ENCODE measurements at regions not wholly inside any gene's neighbourhood (a gene's known extent, or its start where the extent isn't known, plus 50 kb on each side); places are given as distances from the start of the nearest gene placed in this dataset.
"Not testable (repeated sequence)": the region's sequence is repeated elsewhere in the genome, so short reads cannot be mapped to it uniquely, and the experiment has no call there.

GRCh38 chr3:187888701-187889100, 143.4 kb upstream of the BCL6 start:
- Histone ChIP-seq H3K9me3 (no peaks in the 10 kb centered on the region), H3K27ac (no peak overlapping the region), H3K4me1 (peaks cover 0 to 14% of the 10 kb centered on the region in 2 donors), H3K36me3 (no peaks in the 10 kb centered on the region), H3K27me3 (no peaks in the 10 kb centered on the region), H3K4me3 (no peak overlapping the region)
- intact Hi-C loops (cut with DNase I) = no loop called here
- no peak for TF ChIP-seq CTCF (IDR thresholded peaks at IDR 0.05)
- ATAC-seq = no peak
- DNase-seq = no peak

- ATAC-seq (no peak), DNase-seq (no peak)
- Histone ChIP-seq H3K9me3 (no peaks in the 10 kb centered on the region), H3K4me1 (peaks cover 0 to 14% of the 10 kb centered on the region in 2 donors), H3K27me3 (no peaks in the 10 kb centered on the region), H3K36me3 (no peaks in the 10 kb centered on the region), H3K4me3 (no peak overlapping the region), H3K27ac (no peak overlapping the region)
- TF ChIP-seq CTCF (IDR thresholded peaks at IDR 0.05) = no peak
- intact Hi-C loops (cut with DNase I) = no loop called here
Measured at GRCh38 chr3:187889106-187889505, 143.8 kb upstream of the BCL6 start.

- intact Hi-C loops (cut with DNase I) = no loop called here
- no peak overlapping the region for H3K4me3 ChIP-seq
- H3K36me3 ChIP-seq = no peaks in the 10 kb centered on the region
- peak overlapping the region in 1 of 2 donors; percentile 45 for H3K27ac ChIP-seq
- DNase-seq = no peak
- TF ChIP-seq CTCF (IDR thresholded peaks at IDR 0.05) = no peak
- ATAC-seq = peak; percentile 44
- no peaks in the 10 kb centered on the region for H3K9me3 ChIP-seq
- no peaks in the 10 kb centered on the region for H3K27me3 ChIP-seq
- H3K4me1 ChIP-seq = peaks cover 0 to 14% of the 10 kb centered on the region in 2 donors
Measured at GRCh38 chr3:187889601-187890404, 144.5 kb upstream of the BCL6 start.

GRCh38 chr3:187890405-187890752, 145.1 kb upstream of the BCL6 start:
- H3K4me3 ChIP-seq; H3K9me3 ChIP-seq; H3K27me3 ChIP-seq; ATAC-seq; intact Hi-C loops (cut with DNase I); H3K27ac ChIP-seq; DNase-seq; H3K36me3 ChIP-seq: not testable (repeated sequence)
- peaks cover 0 to 14% of the 10 kb centered on the region in 2 donors for H3K4me1 ChIP-seq

- DNase-seq (peak in 1 of 4 donors; percentile 28), ATAC-seq (no peak)
- Histone ChIP-seq H3K27me3 (no peaks in the 10 kb centered on the region), H3K4me1 (no peaks in the 10 kb centered on the region), H3K4me3 (no peak overlapping the region), H3K9me3 (no peaks in the 10 kb centered on the region), H3K27ac (no peak overlapping the region), H3K36me3 (no peaks in the 10 kb centered on the region)
- intact Hi-C loops (cut with DNase I) = no loop called here
- no peak for TF ChIP-seq CTCF (IDR thresholded peaks at IDR 0.05)
Measured at GRCh38 chr3:187896646-187897045, 151.4 kb upstream of the BCL6 start.

- Histone ChIP-seq H3K4me1 (no peaks in the 10 kb centered on the region), H3K9me3 (no peaks in the 10 kb centered on the region), H3K27ac (no peak overlapping the region), H3K27me3 (no peaks in the 10 kb centered on the region), H3K4me3 (no peak overlapping the region), H3K36me3 (no peaks in the 10 kb centered on the region)
- TF ChIP-seq CTCF (IDR thresholded peaks at IDR 0.05) = no peak
- no peak for DNase-seq
- ATAC-seq = no peak
- intact Hi-C loops (cut with DNase I) = no loop called here
Measured at GRCh38 chr3:187899246-187899645, 154.0 kb upstream of the BCL6 start.
